ENCODE measurements at regions not wholly inside any gene's neighbourhood (a gene's known extent, or its start where the extent isn't known, plus 50 kb on each side); places are given as distances from the start of the nearest gene placed in this dataset.

DNA sequence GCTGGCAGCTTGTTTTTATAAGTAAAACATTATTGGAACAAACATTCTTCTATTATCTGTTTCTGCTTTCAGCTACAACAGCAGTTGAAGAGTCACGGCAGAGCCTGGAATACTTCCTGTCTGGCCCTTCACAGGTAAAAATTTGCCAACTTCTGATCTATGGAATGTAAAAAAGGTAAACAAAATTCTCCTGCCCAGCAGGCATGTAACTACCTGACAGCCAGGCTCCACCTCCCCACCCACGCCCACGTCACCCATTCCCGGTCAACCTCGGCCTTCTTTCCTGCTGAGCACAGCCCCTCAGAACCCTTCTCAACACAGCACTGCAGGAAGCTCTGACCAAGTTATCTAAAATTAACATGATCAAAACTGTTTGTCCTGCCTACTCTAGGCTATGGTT lies 166.0 kb downstream of the DLL1 start:
- H3K4me3 ChIP-seq (ENCODE audit: low read depth, low read length) = no peak overlapping the region
- TF ChIP-seq CTCF (IDR thresholded peaks at IDR 0.05; ENCODE audit: low read depth, low read length) = no peak

- TF ChIP-seq CTCF (IDR thresholded peaks at IDR 0.05; ENCODE audit: low read depth, low read length) = no peak
- no peak overlapping the region for H3K4me3 ChIP-seq (ENCODE audit: low read depth, low read length)
Observed at GRCh38 chr6:170124150-170124549, 166.7 kb downstream of the DLL1 start.

DNA sequence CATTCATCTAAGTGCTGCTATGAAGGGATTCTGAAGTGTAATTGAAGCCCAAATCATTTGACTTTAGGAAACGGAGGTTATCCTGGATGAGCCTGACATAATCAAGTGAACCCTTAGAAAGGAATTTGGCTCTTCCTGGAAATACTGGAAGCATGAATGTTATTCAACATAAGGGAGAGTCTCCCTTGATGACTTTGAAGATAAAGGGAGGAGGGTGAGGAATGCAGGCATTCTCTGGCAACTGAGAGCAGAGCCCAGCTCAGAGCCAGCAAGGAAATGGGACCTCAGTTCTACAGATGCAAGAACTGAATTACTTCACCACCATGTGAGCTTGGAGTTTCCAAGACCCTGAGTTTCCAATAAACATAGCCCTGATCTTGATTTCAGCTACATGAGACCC lies 168.2 kb downstream of the DLL1 start:
- H3K4me3 ChIP-seq (ENCODE audit: low read depth, low read length) = no peak overlapping the region
- no peak for TF ChIP-seq CTCF (IDR thresholded peaks at IDR 0.05; ENCODE audit: low read depth, low read length)

GRCh38 chr6:170117111-170117972 lies 173.5 kb downstream of the DLL1 start:
- no peak for TF ChIP-seq CTCF (IDR thresholded peaks at IDR 0.05; ENCODE audit: low read depth, low read length)

GRCh38 chr6:170116636-170117035 lies 174.2 kb downstream of the DLL1 start:
- TF ChIP-seq CTCF (IDR thresholded peaks at IDR 0.05; ENCODE audit: low read depth, low read length) = no peak
- no peak overlapping the region for H3K4me3 ChIP-seq (ENCODE audit: low read depth, low read length)

More at GRCh38 chr6:170117111-170117972, 173.5 kb downstream of the DLL1 start:
- H3K4me3 ChIP-seq (ENCODE audit: low read depth, low read length) = no peak overlapping the region

GRCh38 chr6:170114956-170115855 lies 175.7 kb downstream of the DLL1 start:
- no peak overlapping the region for H3K4me3 ChIP-seq (ENCODE audit: low read depth, low read length)
- no peak for TF ChIP-seq CTCF (IDR thresholded peaks at IDR 0.05; ENCODE audit: low read depth, low read length)

All from WI38 (cell line).